Stimulated activated CD8-positive, alpha-beta memory T cell treated with anti-CD3 and anti-CD28 coated beads, Interleukin-4, amount 100 ng/mL, for 4 hours (primary cell): ENCODE measurements at regions not wholly inside any gene's neighbourhood (a gene's known extent, or its start where the extent isn't known, plus 50 kb on each side); places are given as distances from the start of the nearest gene placed in this dataset.
"Not testable (repeated sequence)": the region's sequence is repeated elsewhere in the genome, so short reads cannot be mapped to it uniquely, and the experiment has no call there.

Experiments used
- DNase-seq, 2 donors: peaks; one replicate each; pipeline ENCODE4 v3.0.0-alpha.2; 2020; ENCODE audit warnings: low read depth in 2 of 2, low spot score in 1 of 2

GRCh38 chr5:83001796-83002381 lies 75.3 kb downstream of the TMEM167A start:
- DNase-seq: no peak

GRCh38 chr5:83000922-83001321 lies 76.3 kb downstream of the TMEM167A start:
- DNase-seq: no peak

DNA sequence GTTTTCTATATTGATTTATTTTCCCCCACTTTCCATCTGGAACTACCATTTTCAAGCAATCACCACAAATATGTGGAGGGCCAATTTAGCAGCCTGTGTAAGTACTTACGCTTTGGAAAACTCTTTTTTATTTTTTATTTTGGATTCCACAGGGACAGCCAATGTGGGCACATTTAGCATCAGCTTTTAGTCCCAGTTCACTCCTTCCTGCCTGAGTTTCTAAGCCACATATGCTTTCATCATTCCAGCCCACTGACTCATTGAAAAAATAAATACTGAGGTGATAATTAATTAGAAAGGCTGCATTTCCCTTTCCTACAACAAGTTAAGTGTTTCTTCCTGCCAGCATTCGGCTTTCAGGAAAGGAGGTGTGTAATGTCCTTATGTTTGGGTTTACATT lies 76.8 kb downstream of the TMEM167A start:
- no peak for DNase-seq

- DNase-seq: no peak
Measured at GRCh38 chr5:82993416-82993815, 83.8 kb downstream of the TMEM167A start.

DNA sequence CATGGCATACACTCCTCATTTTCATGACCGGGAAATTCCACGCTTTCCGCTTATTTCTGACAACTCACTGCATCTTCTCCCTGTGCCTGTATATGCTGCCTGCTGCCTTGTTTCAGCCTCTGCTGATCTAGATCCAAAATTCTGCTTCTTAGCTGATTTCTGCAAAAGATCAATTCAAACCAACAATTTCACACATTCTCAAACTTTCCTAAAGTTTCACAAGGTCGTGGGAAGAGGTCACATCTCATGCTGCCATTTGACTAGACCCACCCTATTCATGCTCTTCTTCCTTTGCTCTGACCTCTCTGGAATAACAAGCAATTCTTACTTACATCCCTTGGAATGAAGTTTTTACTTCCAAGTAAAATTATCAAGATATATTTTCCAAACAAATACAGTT lies 84.5 kb downstream of the TMEM167A start:
- no peak for DNase-seq

DNA sequence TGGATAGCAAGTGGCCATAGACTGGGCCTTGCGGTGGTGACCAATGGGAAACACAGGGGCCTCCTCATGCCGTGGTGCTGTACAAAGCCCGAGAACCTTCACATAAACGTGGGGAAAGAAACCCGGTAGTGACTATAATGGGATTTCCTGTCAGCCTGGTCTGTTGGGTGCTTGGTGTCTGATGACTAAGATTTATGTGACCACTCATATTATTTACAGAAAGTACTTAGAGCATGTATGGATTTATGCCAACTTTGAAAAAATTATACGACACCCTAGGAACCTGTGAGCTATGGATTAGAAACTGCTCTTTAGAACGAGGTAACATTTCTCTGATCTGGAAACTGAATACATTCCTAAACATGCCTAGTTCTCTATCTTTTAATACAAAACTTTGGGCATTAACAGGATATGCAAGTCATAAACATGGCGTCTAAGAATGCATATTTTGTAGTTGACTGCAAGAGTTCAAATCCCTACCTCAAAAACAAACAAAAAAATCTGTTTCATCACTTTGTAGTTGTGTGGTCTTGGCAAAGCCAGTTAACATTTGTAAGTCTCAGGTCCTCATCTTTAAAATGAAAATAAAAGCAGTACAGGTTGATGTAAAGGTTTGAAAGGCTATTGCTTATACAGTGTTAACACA lies 85.4 kb downstream of the TMEM167A start:
- DNase-seq: no peak

GRCh38 chr5:82991059-82991458 lies 86.1 kb downstream of the TMEM167A start:
- no peak for DNase-seq

DNA sequence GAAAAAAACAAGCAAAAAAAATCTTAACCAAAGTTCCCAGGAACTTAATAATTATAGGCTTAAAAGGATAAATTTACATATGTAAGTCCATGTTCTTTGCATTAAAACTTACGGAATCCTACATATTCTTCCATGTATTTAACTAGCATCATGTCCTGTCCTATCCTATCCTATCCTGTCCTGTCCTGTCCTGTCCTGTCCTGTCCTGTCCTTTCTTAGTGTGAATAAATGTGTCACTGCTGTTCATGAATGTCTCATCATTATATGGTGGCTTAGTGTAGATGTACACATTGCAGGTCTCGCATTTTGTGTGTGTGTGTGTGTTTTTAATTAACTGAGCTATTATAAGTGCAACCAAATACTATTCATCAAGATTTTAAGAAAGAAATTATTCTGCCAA lies 90.0 kb downstream of the TMEM167A start:
- DNase-seq: no peak

DNA sequence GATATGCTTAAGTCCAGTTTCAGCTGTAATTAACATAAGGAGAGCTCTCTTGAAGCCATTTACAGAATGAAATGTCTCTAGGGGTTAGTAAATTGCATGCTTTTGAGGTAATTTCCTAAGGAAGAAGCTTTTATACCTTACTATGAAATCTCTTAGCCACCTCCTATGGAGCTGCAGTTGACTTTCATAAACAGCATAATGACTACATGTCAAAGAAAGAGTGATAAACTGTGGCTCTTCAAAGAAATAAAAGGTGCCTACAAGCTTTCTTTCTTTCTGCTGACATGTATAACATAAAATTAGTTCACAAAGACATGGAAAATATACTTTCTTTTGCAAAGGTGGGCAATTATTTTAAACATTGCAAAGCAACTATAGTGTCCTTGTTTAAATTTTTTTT lies 90.8 kb downstream of the TMEM167A start:
- no peak for DNase-seq

DNA sequence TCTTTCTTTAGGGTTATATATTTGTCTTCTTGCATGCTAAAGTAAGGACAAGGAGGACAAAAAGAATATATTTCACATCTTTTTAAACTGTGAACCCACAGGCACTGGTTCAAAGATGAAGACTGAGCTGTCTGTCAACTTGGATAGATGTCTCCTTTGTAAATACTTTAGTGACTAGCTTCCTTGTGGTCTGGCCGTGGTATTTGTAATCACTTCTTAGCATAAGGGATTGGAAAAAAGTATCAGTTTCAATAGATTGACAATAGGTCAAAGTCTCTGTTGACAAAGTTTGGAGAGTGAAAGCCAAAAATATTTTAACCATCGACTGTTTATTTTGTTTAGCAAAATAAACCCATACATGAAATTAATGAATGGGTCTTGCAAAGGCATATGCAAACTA lies 91.4 kb downstream of the TMEM167A start:
- DNase-seq: no peak

DNA sequence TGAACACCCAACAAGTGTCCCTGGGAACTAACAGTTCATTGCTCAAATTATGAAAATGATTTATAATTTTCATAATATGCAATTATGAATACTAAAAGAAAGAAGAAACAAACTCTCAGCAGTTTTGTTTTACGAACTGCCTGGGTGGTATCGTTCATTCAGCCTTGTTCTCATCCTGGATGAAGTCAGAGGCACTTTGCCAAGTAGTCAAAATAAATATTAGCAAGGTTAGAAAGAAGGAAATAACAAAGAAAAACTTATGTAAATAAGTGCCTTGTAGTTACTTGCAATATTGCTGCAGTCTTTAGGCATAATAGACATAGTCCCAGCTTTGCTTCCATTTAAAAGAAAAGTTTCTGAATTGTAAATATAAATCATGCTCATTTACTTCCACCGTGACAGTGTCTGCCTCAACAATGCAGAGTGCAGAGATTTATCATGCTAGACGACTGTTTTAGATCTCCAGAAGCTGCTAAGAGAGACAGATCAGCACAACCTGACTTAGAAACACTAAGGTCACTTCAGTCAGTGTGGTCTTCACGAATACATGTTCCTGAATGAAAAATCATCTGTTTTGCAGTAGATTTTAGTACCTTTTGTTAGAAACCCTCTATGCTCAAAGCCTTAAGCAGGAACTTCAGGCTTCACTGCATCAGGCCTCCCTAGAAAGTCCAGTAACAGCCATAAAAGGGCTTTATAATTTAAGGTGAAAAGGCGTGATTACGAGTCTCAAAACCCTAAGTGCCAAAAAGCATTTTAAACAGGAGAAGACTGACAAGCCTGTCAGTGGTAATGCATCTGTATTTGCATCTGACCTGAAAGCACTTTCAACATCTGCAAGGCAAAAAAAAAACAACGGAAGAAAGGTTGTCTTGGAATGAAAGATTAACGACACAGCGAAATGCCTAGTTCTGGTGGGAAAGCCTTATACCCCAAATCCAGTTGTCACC lies 92.1 kb downstream of the TMEM167A start:
- no peak for DNase-seq

DNA sequence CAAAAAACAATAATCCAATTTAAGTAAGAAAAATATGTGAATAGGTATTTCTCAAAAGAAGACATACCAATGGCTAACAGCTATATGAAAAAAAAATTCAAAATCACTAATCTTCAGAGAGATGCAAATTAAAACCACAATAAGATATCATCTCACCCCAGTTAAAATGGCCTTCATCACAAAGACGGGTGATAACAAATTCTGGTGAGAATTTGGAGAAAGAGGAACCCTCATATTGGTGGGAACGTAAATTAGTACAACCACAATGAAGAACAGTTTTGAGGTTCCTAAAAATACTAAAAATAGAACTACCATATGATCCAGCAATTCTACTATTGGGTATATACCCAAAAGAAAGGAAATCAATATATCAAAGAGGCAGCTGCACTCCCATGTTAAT lies 94.3 kb downstream of the TMEM167A start:
- no peak for DNase-seq

- DNase-seq: not testable (repeated sequence)
Measured at GRCh38 chr5:82976887-82977286, 100.3 kb downstream of the TMEM167A start.

DNA sequence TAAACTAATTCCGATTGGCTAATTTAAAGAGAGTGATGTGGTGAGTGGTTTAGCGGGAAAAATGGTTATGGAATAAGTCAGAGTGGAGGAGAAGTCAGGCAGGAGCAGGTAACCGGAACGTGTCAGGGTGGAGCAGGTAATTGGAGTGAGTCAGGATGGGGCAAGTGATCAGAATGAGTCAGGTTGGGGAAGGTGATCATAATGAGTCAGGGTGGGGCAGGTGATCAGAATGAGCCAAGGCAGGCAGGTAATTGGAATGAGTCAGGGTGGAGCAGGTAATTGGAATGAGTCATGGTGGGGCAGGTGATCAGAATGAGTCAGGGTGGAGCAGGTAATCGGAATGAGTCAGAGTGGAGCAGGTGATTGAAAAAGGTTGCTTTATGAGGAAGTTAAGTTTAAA lies 101.4 kb downstream of the TMEM167A start:
- DNase-seq: no peak

GRCh38 chr5:82975396-82975795 lies 101.8 kb downstream of the TMEM167A start:
- no peak for DNase-seq

- not testable (repeated sequence) for DNase-seq
Measured at GRCh38 chr5:82974346-82974745, 102.8 kb downstream of the TMEM167A start.

DNA sequence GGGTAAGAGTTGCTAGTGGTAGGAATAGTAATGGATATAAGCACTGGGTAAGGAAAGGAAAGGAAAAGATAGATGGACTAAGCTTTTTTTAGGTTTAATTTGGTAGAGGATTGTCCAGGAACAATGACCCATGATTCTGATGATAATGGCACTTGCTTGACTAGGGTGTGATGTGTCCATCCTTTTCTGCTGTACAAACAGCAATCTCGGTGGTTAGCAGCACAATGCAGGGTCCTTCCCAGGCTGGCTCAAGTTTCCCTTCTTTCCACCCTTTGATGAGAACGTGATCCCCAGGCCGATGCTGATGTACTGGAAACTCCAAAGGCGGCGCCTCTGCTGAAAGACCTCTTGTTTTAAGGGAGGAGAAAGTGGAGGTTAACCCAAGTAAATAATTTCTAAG lies 105.3 kb downstream of the TMEM167A start:
- DNase-seq: no peak

DNA sequence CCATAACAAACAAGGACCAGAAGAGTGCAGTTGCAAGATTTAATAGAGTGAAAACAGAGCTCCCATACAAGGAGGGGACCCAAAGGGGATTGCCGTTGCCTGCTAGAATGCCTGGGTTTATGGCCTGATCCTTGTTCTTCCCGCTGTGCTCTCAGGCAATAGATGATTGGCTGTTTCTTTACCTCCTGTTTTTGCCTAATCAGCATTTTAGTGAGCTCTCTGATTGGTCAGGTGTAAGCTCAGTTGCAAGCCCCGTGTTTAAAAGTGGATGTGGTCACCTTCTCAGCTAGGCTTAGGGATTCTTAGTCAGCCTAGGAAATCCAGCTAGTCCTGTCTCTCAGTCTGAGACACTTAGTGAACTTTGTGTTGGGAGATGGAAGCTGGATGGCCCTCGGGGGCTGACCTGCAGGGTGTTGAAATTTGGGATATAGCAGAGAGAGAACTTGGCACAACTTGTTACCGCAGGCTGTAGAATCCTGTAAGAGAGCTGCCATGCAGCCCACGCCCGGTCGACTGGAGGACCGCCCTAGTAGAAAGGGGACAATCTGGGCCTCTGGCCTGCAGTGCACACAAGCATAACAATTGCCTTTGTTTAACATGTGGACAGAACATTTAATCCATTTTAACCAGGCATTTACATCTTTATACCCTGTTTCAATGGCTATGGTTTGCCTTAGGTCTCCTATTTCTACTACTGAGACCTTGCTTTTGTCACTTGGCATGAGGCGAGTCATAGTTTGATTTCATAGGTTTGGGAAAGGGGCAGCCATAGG lies 106.0 kb downstream of the TMEM167A start:
- DNase-seq: not testable (repeated sequence)

DNA sequence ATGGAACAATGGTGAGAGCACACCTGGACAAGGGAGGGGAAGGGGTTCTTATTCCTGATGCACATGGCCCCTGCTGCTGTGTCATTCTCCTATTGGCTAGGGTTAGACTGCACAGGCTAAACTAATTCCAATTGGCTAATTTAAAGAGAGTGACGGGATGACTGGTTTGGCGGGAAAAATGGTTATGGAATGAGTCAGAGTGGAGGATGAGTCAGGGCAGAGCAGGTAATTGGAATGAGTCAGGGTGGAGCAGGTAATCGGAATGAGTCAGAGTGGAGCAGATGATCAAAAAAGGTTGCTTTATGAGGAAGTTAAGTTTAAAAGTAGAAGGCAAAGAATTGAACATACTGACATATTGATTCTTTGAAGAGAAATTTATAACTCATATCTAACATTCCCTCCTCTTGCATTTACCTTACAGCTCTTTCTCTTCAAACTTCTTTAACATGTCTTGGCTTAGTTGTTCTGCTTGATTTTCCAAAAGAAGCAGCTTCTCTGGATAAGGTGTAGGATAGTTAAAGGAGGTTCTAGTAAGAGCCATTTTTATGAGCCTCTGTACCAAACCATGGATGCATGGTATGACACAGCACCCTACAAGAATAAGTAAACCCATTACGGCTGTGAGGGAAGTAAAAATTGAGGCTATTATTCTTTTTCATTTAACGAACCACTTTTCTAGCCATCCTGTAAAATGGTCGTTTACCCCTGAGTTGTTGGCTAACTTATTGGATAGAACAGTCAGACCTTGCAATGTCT lies 107.8 kb downstream of the TMEM167A start:
- DNase-seq: not testable (repeated sequence)

DNA sequence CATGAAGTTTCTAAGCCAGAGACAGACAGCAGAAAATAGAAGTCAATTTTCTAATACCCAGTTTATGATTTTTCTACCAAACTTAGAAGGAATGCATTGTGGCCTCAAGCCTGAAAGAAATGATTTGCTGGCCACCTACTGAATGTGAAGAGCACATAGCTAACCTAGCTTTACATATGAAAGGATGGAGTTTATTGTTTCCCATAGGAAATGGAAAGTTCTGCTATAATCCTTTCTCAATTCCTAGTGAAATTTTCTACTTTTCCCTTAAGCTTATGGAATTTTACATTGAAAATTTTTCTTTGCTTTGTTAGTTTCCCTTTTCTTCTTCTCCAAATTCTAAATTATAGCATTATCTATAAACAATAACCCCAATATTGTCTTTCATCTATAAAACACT lies 110.1 kb downstream of the TMEM167A start:
- no peak for DNase-seq

DNA sequence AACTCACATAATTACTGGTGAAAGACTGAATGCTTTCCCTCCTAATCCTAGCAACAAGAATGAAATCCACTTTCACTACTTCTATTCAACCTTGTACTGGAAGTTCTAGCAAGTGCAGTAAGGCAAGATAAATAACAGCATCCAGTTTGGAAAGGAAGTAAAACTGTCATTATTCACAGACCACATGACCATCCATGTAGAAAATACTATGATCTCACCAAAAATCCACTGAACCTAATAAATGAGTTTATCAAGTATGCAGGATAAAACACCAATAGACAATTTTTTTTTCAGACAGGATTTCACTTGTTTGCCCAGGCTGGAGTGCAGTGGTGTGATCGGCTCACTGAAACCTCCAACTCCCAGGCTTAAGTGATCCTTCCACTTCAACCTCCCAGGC lies 117.7 kb downstream of the TMEM167A start:
- no peak for DNase-seq
